ENCODE measurements at regions not wholly inside any gene's neighbourhood (a gene's known extent, or its start where the extent isn't known, plus 50 kb on each side); places are given as distances from the start of the nearest gene placed in this dataset.

DNA sequence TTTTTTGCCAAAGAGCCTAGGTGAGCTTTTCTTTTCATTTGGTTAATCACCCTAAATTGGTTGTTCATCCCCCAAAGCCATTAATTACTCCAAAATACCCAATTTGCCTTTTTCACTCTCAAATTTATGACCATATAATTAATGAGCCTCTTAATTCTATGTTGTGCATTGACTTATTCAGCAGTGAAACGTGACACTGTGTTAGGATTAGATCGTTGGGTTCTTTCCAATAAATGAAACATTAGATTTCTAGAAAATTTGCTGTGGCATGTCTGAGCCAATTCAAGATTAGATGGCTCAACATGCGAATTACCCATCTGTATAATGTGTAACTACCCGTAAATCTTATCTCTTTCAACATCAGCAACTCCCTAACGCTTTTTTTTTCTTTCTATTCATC, 273.4 kb downstream of the BMP4 start:
- Histone ChIP-seq H3K27ac (ENCODE audit: low read depth, low read length) (no peak overlapping the region), H3K36me3 (ENCODE audit: control insufficient read depth, insufficient read depth, low read length) (no peaks in the 10 kb centered on the region), H3K4me1 (ENCODE audit: control insufficient read depth, insufficient read depth, low read length) (no peaks in the 10 kb centered on the region), H3K4me3 (ENCODE audit: low read length) (no peak overlapping the region), H3K9me3 (ENCODE audit: control insufficient read depth, low read length) (no peaks in the 10 kb centered on the region), H3K9ac (ENCODE audit: extremely low read depth, low read length, poor library complexity, severe bottlenecking) (no peak overlapping the region), H3K27me3 (ENCODE audit: control insufficient read depth, insufficient read depth, low read length, poor library complexity, severe bottlenecking) (no peaks in the 10 kb centered on the region)
- WGBS, 2 experiments (ENCODE audit: insufficient coverage in 1 of 2, insufficient read length in 1 of 2), result 73 to 89% methylated on average over 5 of the region's 5 CpGs
- TF ChIP-seq, protein P1, sequence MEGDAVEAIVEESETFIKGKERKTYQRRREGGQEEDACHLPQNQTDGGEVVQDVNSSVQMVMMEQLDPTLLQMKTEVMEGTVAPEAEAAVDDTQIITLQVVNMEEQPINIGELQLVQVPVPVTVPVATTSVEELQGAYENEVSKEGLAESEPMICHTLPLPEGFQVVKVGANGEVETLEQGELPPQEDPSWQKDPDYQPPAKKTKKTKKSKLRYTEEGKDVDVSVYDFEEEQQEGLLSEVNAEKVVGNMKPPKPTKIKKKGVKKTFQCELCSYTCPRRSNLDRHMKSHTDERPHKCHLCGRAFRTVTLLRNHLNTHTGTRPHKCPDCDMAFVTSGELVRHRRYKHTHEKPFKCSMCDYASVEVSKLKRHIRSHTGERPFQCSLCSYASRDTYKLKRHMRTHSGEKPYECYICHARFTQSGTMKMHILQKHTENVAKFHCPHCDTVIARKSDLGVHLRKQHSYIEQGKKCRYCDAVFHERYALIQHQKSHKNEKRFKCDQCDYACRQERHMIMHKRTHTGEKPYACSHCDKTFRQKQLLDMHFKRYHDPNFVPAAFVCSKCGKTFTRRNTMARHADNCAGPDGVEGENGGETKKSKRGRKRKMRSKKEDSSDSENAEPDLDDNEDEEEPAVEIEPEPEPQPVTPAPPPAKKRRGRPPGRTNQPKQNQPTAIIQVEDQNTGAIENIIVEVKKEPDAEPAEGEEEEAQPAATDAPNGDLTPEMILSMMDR (conservative IDR thresholded peaks at IDR 0.05), result no peak
- H3K27me3 Mint-ChIP-seq (ENCODE audit: insufficient read depth), result no peaks in the 10 kb centered on the region
- H3K36me3 Mint-ChIP-seq (ENCODE audit: low read depth), result no peaks in the 10 kb centered on the region
- no peak for DNase-seq
- no peak overlapping the region for H3K4me3 Mint-ChIP-seq
- no peak overlapping the region for H3K27ac Mint-ChIP-seq
- no peaks in the 10 kb centered on the region for H3K4me1 Mint-ChIP-seq
- H3K9me3 Mint-ChIP-seq, result peaks cover 2% of the 10 kb centered on the region

DNA sequence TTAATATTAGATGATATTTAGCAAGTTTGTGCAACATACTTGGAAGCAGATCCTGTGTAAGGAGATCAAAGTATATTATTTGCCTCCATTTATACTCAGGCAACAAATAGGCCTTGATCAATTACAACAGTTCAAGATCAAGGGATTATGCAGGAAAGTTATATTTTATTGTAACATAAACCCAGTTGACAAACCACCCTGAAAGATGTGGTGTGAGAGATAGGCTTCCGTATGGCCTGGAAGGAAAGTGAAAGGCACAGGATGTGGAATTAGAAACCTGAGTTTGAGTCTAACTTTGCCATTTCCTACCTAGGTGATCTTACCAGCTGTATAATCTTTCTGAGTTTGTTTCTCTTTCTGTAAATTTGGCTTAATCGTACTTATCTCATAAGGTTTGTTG, 284.1 kb downstream of the BMP4 start:
- Histone ChIP-seq H3K27me3 (ENCODE audit: control insufficient read depth, insufficient read depth, low read length, poor library complexity, severe bottlenecking) (no peaks in the 10 kb centered on the region), H3K4me1 (ENCODE audit: control insufficient read depth, insufficient read depth, low read length) (no peaks in the 10 kb centered on the region), H3K27ac (ENCODE audit: low read depth, low read length) (no peak overlapping the region), H3K4me3 (ENCODE audit: low read length) (no peak overlapping the region), H3K36me3 (ENCODE audit: control insufficient read depth, insufficient read depth, low read length) (no peaks in the 10 kb centered on the region), H3K9ac (ENCODE audit: extremely low read depth, low read length, poor library complexity, severe bottlenecking) (no peak overlapping the region), H3K9me3 (ENCODE audit: control insufficient read depth, low read length) (peaks cover 14% of the 10 kb centered on the region)
- H3K4me3 Mint-ChIP-seq, result no peak overlapping the region
- no peak overlapping the region for H3K27ac Mint-ChIP-seq
- no peaks in the 10 kb centered on the region for H3K27me3 Mint-ChIP-seq (ENCODE audit: insufficient read depth)
- WGBS, 2 experiments (ENCODE audit: insufficient coverage in 1 of 2, insufficient read length in 1 of 2), result 81 to 100% methylated on average over 1 to 2 of the region's 2 CpGs
- DNase-seq, result no peak
- H3K4me1 Mint-ChIP-seq, result no peaks in the 10 kb centered on the region
- no peaks in the 10 kb centered on the region for H3K36me3 Mint-ChIP-seq (ENCODE audit: low read depth)
- H3K9me3 Mint-ChIP-seq, result peaks cover 10% of the 10 kb centered on the region
- TF ChIP-seq, protein P1 (conservative IDR thresholded peaks at IDR 0.05), result no peak

DNA sequence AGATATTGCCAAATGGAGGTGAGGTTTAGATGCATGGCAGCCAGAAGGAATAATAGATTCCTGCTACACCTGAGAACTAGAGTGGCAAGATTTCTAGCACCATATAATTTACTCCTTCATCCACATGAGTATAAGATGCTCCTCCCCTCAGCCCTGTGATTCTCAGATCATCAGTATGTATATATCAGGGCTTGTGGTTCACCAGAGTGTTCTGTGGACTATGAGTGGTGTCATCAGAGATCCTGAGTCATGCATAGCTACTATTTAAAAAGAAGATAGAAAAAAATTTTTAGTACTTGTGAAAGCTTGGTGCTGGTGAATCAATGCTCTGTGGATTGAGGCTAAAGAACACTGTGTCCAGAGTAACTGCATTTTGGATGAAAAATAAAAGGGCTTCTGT, 285.9 kb downstream of the BMP4 start:
- H3K4me1 Mint-ChIP-seq, result no peaks in the 10 kb centered on the region
- peaks cover 8% of the 10 kb centered on the region for H3K9me3 ChIP-seq (ENCODE audit: control insufficient read depth, low read length)
- no peak for DNase-seq
- H3K36me3 Mint-ChIP-seq (ENCODE audit: low read depth), result no peaks in the 10 kb centered on the region
- H3K9me3 Mint-ChIP-seq, result no peaks in the 10 kb centered on the region
- H3K4me1 ChIP-seq (ENCODE audit: control insufficient read depth, insufficient read depth, low read length), result no peaks in the 10 kb centered on the region
- peaks cover 1% of the 10 kb centered on the region for H3K27me3 Mint-ChIP-seq (ENCODE audit: insufficient read depth)
- no peak overlapping the region for H3K4me3 Mint-ChIP-seq
- H3K27me3 ChIP-seq (ENCODE audit: control insufficient read depth, insufficient read depth, low read length, poor library complexity, severe bottlenecking), result no peaks in the 10 kb centered on the region
- H3K4me3 ChIP-seq (ENCODE audit: low read length), result no peak overlapping the region
- TF ChIP-seq, protein P1 (conservative IDR thresholded peaks at IDR 0.05), result no peak
- no peaks in the 10 kb centered on the region for H3K36me3 ChIP-seq (ENCODE audit: control insufficient read depth, insufficient read depth, low read length)
- no peak overlapping the region for H3K27ac ChIP-seq (ENCODE audit: low read depth, low read length)
- no peak overlapping the region for H3K9ac ChIP-seq (ENCODE audit: extremely low read depth, low read length, poor library complexity, severe bottlenecking)
- H3K27ac Mint-ChIP-seq, result no peak overlapping the region
